Coronary artery (tissue), 2 donors: ENCODE measurements at regions not wholly inside any gene's neighbourhood (a gene's known extent, or its start where the extent isn't known, plus 50 kb on each side); places are given as distances from the start of the nearest gene placed in this dataset.

Experiments
- DNase-seq: peaks from one replicate; pipeline ENCODE4 v3.0.0-alpha.2; 2017; ENCODE audit warnings: low spot score
- H3K27ac ChIP-seq, 2 donors: fragments of 200-600 bp; sonication (generic); one replicate each; pipeline ENCODE4 v1.5.1; 2016 to 2019
- H3K4me3 ChIP-seq: fragments of 200-600 bp; sonication (generic); 2 replicates; pipeline ENCODE4 v1.5.1; 2016; ENCODE audit warnings: mild to moderate bottlenecking, moderate library complexity
- TF ChIP-seq, protein P1 (sequence below): fragments of 200-600 bp; sonication (generic); IDR thresholded peaks from one replicate; pipeline ENCODE4 v1.5.1; 2019; ENCODE audit warnings: antibody characterized with exemption

DNA sequence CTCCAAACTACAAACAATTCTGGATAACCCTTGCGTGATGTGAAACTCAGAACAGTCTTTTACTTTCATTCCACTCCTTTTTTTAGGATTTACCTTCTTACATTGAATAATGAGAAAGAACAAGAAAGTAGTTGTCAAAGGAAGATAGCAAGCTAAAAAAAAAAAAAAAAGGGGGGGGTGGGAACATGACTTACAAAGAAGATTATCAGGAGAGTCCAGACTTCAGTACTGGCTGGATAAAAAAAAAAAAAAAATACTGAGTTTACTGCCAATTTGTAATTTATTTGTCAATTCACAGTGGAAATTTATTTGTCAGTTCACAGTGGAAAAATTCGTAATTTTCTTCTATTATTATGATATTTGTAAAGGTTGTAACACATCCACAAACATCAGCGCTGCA, 792.4 kb upstream of the SLITRK5 start:
- TF ChIP-seq, protein P1, sequence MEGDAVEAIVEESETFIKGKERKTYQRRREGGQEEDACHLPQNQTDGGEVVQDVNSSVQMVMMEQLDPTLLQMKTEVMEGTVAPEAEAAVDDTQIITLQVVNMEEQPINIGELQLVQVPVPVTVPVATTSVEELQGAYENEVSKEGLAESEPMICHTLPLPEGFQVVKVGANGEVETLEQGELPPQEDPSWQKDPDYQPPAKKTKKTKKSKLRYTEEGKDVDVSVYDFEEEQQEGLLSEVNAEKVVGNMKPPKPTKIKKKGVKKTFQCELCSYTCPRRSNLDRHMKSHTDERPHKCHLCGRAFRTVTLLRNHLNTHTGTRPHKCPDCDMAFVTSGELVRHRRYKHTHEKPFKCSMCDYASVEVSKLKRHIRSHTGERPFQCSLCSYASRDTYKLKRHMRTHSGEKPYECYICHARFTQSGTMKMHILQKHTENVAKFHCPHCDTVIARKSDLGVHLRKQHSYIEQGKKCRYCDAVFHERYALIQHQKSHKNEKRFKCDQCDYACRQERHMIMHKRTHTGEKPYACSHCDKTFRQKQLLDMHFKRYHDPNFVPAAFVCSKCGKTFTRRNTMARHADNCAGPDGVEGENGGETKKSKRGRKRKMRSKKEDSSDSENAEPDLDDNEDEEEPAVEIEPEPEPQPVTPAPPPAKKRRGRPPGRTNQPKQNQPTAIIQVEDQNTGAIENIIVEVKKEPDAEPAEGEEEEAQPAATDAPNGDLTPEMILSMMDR = no peak
- Histone ChIP-seq H3K27ac (no peak overlapping the region), H3K4me3 (no peak overlapping the region)
- DNase-seq = no peak

DNA sequence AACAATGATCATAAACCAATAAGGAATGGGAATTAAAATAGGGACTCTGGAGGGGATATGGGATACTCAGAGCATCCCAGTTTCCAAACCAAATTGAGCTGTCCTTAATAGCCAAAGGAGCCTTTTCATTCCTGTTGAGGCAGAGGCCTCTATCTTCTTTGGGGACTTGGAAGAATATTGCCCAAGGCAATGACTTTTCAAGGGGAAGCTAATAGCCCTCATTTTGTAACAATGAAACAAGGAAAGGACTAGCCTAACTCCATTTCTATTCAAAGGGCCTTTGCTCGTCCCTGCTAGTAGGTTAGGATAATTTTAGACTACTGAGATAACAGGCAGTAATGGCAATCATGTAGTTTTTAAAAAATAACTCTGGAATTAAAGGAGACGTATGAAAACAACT, 789.8 kb upstream of the SLITRK5 start:
- no peak overlapping the region for H3K4me3 ChIP-seq
- TF ChIP-seq, protein P1 = no peak
- no peak for DNase-seq
- H3K27ac ChIP-seq = no peak overlapping the region

DNA sequence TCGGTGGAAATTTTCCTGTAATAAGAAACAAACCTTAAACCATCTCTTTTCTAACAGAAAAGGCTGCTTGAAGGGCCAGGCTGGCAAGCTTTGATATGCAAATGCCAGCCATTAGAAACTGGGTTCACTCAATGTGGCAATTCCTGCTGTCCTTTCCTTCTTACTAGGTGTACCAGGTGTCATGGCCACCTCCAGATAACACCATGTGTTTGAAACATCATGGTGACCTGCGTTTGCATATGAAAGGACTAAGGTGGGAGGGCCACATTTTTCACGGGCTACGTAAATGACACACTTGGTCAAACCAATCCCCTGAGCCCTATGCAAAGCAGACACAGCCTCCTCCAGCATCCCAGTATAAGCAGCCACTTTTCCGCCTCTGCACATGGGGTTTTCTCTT, 789.1 kb upstream of the SLITRK5 start:
- TF ChIP-seq, protein P1 = no peak
- no peak for DNase-seq
- no peak overlapping the region for H3K27ac ChIP-seq
- H3K4me3 ChIP-seq = no peak overlapping the region

DNA sequence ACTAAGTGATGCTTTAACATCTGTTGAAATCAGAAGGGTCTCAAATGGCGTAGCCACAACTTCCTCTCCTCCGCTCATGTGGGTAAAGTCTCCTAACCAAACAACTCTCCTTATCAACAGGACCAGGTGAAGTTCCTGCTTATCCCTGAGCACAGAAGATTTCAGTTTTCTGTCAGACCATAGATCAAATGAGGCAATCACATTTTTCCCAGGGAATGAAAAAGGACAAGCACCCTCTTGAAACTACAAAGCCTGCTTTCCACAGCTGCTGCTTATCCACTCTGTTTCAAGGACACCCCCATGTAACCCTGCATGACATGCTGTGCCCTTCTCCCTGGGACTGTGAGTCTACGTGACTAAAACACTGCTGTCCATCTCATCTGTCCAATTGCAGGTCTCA, 788.3 kb upstream of the SLITRK5 start:
- TF ChIP-seq, protein P1 = no peak
- DNase-seq = no peak
- no peak overlapping the region for H3K27ac ChIP-seq
- no peak overlapping the region for H3K4me3 ChIP-seq

DNA sequence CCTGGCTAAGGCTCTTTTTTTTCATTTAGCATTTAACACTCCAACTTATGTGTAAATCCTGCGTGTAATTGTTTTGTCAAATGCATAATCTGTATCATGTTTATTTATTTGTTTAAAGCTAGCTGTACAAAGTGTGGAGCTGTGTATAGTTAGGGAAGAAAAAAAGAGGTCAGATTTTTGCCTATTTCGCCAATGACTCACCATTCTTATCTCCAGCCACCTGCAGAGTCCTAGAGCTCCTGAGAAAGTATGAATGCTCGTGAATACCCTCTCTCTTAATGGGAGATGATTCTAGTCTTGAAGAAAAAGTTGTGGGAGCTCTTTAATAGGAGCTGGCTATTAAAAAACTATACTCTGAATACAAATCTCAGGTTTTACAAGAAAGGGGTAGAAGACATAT, 778.8 kb upstream of the SLITRK5 start:
- TF ChIP-seq, protein P1 = no peak
- Histone ChIP-seq H3K4me3 (no peak overlapping the region), H3K27ac (no peak overlapping the region)
- no peak for DNase-seq

DNA sequence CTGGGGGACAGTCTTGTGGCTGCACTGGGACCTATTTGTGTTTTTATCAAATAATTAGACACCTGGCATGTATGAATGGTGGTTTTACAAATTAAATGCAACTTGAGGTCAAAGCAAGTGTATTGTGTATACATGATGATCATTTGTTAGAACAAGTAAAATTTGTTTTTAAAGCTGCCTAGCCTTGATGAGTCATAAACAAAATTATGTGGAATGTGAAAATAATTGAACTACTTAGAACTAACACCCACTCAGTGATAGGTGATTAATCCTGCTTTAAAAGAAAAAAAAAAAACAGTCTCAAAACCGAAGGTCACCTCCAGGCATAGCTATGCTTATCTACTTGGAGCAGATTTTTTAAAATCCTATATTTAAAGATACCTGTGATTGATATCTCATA, 770.3 kb upstream of the SLITRK5 start:
- TF ChIP-seq, protein P1 = no peak
- Histone ChIP-seq H3K4me3 (no peak overlapping the region), H3K27ac (no peak overlapping the region)
- DNase-seq = no peak

DNA sequence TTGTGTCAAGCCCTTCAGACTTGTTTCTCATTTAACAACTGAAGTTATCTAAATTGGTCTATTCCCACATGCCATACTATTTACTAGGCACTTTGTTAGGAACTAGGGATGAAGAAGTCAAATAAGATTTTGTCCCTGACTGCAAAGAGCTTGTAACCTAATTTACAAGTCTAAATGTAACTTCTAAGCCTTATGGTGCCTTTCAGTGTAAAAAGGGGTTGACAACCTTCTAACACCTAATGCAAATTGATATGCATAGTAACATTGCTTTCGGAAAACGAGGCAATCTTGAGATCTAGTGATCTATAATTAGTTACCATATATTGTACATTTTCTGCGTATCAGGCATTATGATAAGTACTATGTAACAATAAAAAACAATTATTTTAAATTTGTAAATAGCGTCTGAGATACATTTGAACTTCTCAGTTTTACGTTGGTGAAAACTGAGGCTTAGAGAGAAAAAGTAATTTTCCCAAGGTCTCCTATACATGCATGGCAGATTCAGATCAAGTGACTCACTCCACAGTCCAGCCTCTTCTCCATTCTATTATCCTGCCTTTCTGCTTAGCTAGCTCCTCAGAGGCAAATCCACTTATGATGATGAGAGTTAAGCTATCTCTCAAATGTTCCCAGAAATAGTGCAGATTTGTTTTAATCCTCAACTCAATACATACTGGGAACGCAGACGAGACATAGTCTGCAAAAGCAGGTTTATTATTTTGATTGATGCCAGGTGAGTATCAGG, 764.9 kb upstream of the SLITRK5 start:
- Histone ChIP-seq H3K4me3 (no peak overlapping the region), H3K27ac (no peak overlapping the region)
- no peak for DNase-seq
- TF ChIP-seq, protein P1 = no peak
